Nephron progenitor cell (in vitro differentiated cells): ENCODE measurements at regions not wholly inside any gene's neighbourhood (a gene's known extent, or its start where the extent isn't known, plus 50 kb on each side); places are given as distances from the start of the nearest gene placed in this dataset.
A peak's percentile ranks its signal among the peaks of the same experiment; 100 is the strongest.

Experiments used
- DNase-seq: peaks from one replicate; pipeline ENCODE4 v3.0.0; 2021
- H3K27ac Mint-ChIP-seq: 2 replicates; pipeline ENCODE4 v1.8.0; 2021; ENCODE audit warnings: mild to moderate bottlenecking, moderate library complexity, mixed read lengths
- H3K27me3 Mint-ChIP-seq: 2 replicates; pipeline ENCODE4 v1.8.0; 2021; ENCODE audit warnings: mild to moderate bottlenecking, low read depth, mixed read lengths; ENCODE audit not compliant: poor library complexity
- H3K36me3 Mint-ChIP-seq: 2 replicates; pipeline ENCODE4 v1.8.0; 2021; ENCODE audit warnings: low read depth, mixed read lengths
- H3K4me1 Mint-ChIP-seq: 2 replicates; pipeline ENCODE4 v1.8.0; 2021; ENCODE audit warnings: mixed read lengths
- H3K4me3 Mint-ChIP-seq: 2 replicates; pipeline ENCODE4 v1.8.0; 2021; ENCODE audit warnings: mild to moderate bottlenecking, moderate library complexity, mixed read lengths
- H3K9me3 Mint-ChIP-seq: 2 replicates; pipeline ENCODE4 v1.8.0; 2021; ENCODE audit warnings: mild to moderate bottlenecking, moderate library complexity, mixed read lengths
- CTCF ChIP-seq: fragments of 200-600 bp; sonication (generic); IDR thresholded peaks from 2 replicates; pipeline ENCODE4 v1.5.0; 2021; ENCODE audit warnings: antibody characterized with exemption

GRCh38 chr4:11514779-11515419 is 86.2 kb upstream of the HS3ST1 start:
- DNase-seq = peak; percentile 30
- Mint-ChIP-seq H3K36me3 (no peaks in the 10 kb centered on the region), H3K4me3 (no peak overlapping the region), H3K27me3 (peaks cover 2% of the 10 kb centered on the region), H3K4me1 (peaks cover 41% of the 10 kb centered on the region), H3K9me3 (no peaks in the 10 kb centered on the region), H3K27ac (peak overlapping the region; percentile 83)
- TF ChIP-seq CTCF = no peak

- H3K27ac Mint-ChIP-seq = peak overlapping the region; percentile 83
- no peaks in the 10 kb centered on the region for H3K9me3 Mint-ChIP-seq
These were observed 85.3 kb upstream of the HS3ST1 start for GRCh38 chr4:11514003-11514402.

GRCh38 chr4:11512871-11513270 is 84.2 kb upstream of the HS3ST1 start:
- Mint-ChIP-seq H3K4me1 (peaks cover 41% of the 10 kb centered on the region), H3K9me3 (no peaks in the 10 kb centered on the region), H3K27me3 (peaks cover 2% of the 10 kb centered on the region), H3K4me3 (no peak overlapping the region), H3K27ac (no peak overlapping the region), H3K36me3 (no peaks in the 10 kb centered on the region)
- no peak for TF ChIP-seq CTCF
- no peak for DNase-seq

More at GRCh38 chr4:11514003-11514402, 85.3 kb upstream of the HS3ST1 start:
- DNase-seq = no peak
- H3K27me3 Mint-ChIP-seq = peaks cover 2% of the 10 kb centered on the region
- no peak for TF ChIP-seq CTCF
- peaks cover 41% of the 10 kb centered on the region for H3K4me1 Mint-ChIP-seq
- H3K4me3 Mint-ChIP-seq = no peak overlapping the region
- no peaks in the 10 kb centered on the region for H3K36me3 Mint-ChIP-seq

GRCh38 chr4:11511321-11511720 is 82.6 kb upstream of the HS3ST1 start:
- H3K9me3 Mint-ChIP-seq = no peaks in the 10 kb centered on the region
- no peak for DNase-seq
- peaks cover 45% of the 10 kb centered on the region for H3K4me1 Mint-ChIP-seq
- no peaks in the 10 kb centered on the region for H3K36me3 Mint-ChIP-seq
- H3K4me3 Mint-ChIP-seq = no peak overlapping the region
- TF ChIP-seq CTCF = no peak
- no peak overlapping the region for H3K27ac Mint-ChIP-seq
- H3K27me3 Mint-ChIP-seq = peaks cover 2% of the 10 kb centered on the region

GRCh38 chr4:11507920-11508319 is 79.2 kb upstream of the HS3ST1 start:
- H3K36me3 Mint-ChIP-seq = no peaks in the 10 kb centered on the region
- no peak overlapping the region for H3K27ac Mint-ChIP-seq
- H3K4me1 Mint-ChIP-seq = peaks cover 28% of the 10 kb centered on the region
- H3K9me3 Mint-ChIP-seq = no peaks in the 10 kb centered on the region
- no peak for DNase-seq
- H3K27me3 Mint-ChIP-seq = peaks cover 2% of the 10 kb centered on the region
- no peak for TF ChIP-seq CTCF
- H3K4me3 Mint-ChIP-seq = no peak overlapping the region

GRCh38 chr4:11506194-11506593 is 77.5 kb upstream of the HS3ST1 start:
- no peaks in the 10 kb centered on the region for H3K36me3 Mint-ChIP-seq

More at GRCh38 chr4:11506194-11506593, 77.5 kb upstream of the HS3ST1 start:
- no peak overlapping the region for H3K4me3 Mint-ChIP-seq
- no peaks in the 10 kb centered on the region for H3K9me3 Mint-ChIP-seq
- H3K4me1 Mint-ChIP-seq = peaks cover 19% of the 10 kb centered on the region
- H3K27ac Mint-ChIP-seq = no peak overlapping the region
- TF ChIP-seq CTCF = no peak
- peaks cover 2% of the 10 kb centered on the region for H3K27me3 Mint-ChIP-seq
- no peak for DNase-seq
